SK-N-SH (cell line): ENCODE measurements at regions not wholly inside any gene's neighbourhood (a gene's known extent, or its start where the extent isn't known, plus 50 kb on each side); places are given as distances from the start of the nearest gene placed in this dataset.

Experiments
- CTCF ChIA-PET: fragments of 300-600, 350-600 bp; formaldehyde crosslinking; extraction: SDS; loops from one replicate; lab custom pipeline; 2021; lab: Yijun Ruan, JAX
- POLR2A ChIA-PET: fragments of 350-600 bp; sonication (Branson Sonifier 250); formaldehyde crosslinking; extraction: SDS; loops from one replicate; lab custom pipeline; 2020; ENCODE audit warnings: antibody characterized with exemption, inconsistent platforms; lab: Yijun Ruan, JAX
- DNase-seq: peaks from one replicate; pipeline ENCODE4 v3.0.0; 2012
- H2AFZ ChIP-seq: fragments of 200-600 bp; sonication (generic); 2 replicates; pipeline ENCODE4 v1.8.1; 2016; ENCODE audit warnings: antibody characterized with exemption, mild to moderate bottlenecking, low read depth
- H3F3A ChIP-seq: fragments of 200-600 bp; sonication (generic); replicated peaks from 2 replicates; pipeline ENCODE3; 2016; ENCODE audit warnings: antibody characterized with exemption, mild to moderate bottlenecking; ENCODE audit not compliant: insufficient read depth
- H3K27ac ChIP-seq, 2 experiments: fragments of 200-500 bp in 1 of 2; fragments of 200-600 bp in 1 of 2; sonication (Bioruptor generic) in 1 of 2; sonication (generic), shearing (Covaris generic) in 1 of 2; 2 replicates each; pipeline versions ENCODE4 v1.5.1 to v1.6.1; 2014 to 2016; ENCODE audit warnings: low read depth in 2 of 2, inconsistent platforms in 1 of 2, low read length in 1 of 2, mild to moderate bottlenecking in 1 of 2, mixed read lengths in 1 of 2
- H3K27me3 ChIP-seq: fragments of 200-600 bp; sonication (generic), shearing (Covaris generic); 2 replicates; pipeline ENCODE4 v1.6.1; 2016; ENCODE audit warnings: mixed run types; ENCODE audit not compliant: insufficient read depth
- H3K36me3 ChIP-seq, 2 experiments: fragments of 200-500 bp in 1 of 2; fragments of 200-600 bp in 1 of 2; sonication (Bioruptor generic) in 1 of 2; sonication (generic) in 1 of 2; replicated peaks in 1 of 2; 2 replicates each; pipeline versions ENCODE3 to v1.5.1; 2014 to 2016; ENCODE audit warnings: low read length in 1 of 2, mild to moderate bottlenecking in 1 of 2; ENCODE audit not compliant: insufficient read depth in 2 of 2, control insufficient read depth in 1 of 2
- H3K4me1 ChIP-seq, 2 experiments: fragments of 200-500 bp in 1 of 2; fragments of 200-600 bp in 1 of 2; sonication (Bioruptor generic) in 1 of 2; sonication (generic), shearing (Covaris generic) in 1 of 2; 2 replicates each; pipeline versions ENCODE4 v1.5.1 to v1.6.1; 2014 to 2016; ENCODE audit warnings: low read depth in 1 of 2, low read length in 1 of 2, mixed run types in 1 of 2; ENCODE audit not compliant: insufficient read depth in 2 of 2, control insufficient read depth in 1 of 2
- H3K4me2 ChIP-seq: fragments of 200-600 bp; sonication (generic), shearing (Covaris generic); 2 replicates; pipeline ENCODE4 v1.6.1; 2017; ENCODE audit warnings: mixed run types
- H3K4me3 ChIP-seq, 2 experiments: fragments of 200-500 bp in 1 of 2; fragments of 200-600 bp in 1 of 2; sonication (Bioruptor generic) in 1 of 2; sonication (generic), shearing (Covaris generic) in 1 of 2; 2 replicates each; pipeline versions ENCODE4 v1.5.1 to v1.8.1; 2014 to 2016; ENCODE audit warnings: low read depth in 2 of 2, inconsistent platforms in 1 of 2, low read length in 1 of 2, mild to moderate bottlenecking in 1 of 2, mixed read lengths in 1 of 2, moderate library complexity in 1 of 2
- H3K79me2 ChIP-seq: fragments of 200-600 bp; sonication (generic); 2 replicates; pipeline ENCODE4 v1.8.1; 2017; ENCODE audit warnings: mild to moderate bottlenecking; ENCODE audit not compliant: insufficient read depth
- H3K9ac ChIP-seq: fragments of 200-600 bp; sonication (generic); 2 replicates; pipeline ENCODE4 v1.6.1; 2017; ENCODE audit warnings: mixed run types
- H3K9me2 ChIP-seq: fragments of 200-600 bp; sonication (generic); 2 replicates; pipeline ENCODE4 v1.6.1; 2017; ENCODE audit warnings: mixed run types
- H3K9me3 ChIP-seq: fragments of 200-600 bp; sonication (generic); 2 replicates; pipeline ENCODE4 v1.6.1; 2017; ENCODE audit warnings: mixed run types, mild to moderate bottlenecking, moderate library complexity
- H4K20me1 ChIP-seq: fragments of 200-600 bp; sonication (generic); 2 replicates; pipeline ENCODE4 v1.6.1; 2017; ENCODE audit warnings: mild to moderate bottlenecking, mixed run types; ENCODE audit not compliant: insufficient read depth
- ELF1 ChIP-seq: IDR thresholded peaks from 2 replicates; pipeline ENCODE4 v1.4.0; 2012
- EP300 ChIP-seq, 2 experiments: IDR thresholded peaks; 2 replicates each; pipeline versions ENCODE4 v1.4.0 to v1.6.1; 2012; ENCODE audit warnings: borderline replicate concordance in 1 of 2, low read depth in 1 of 2, low read length in 1 of 2
- EZH2phosphoT487 ChIP-seq: fragments of 200-600 bp; sonication (generic); IDR thresholded peaks from 2 replicates; pipeline ENCODE4 v1.6.1; 2017; ENCODE audit warnings: low read depth, mixed run types, mild to moderate bottlenecking, antibody characterized with exemption, moderate library complexity, borderline replicate concordance
- FOXM1 ChIP-seq: IDR thresholded peaks from 2 replicates; pipeline ENCODE4 v1.4.0; 2012; ENCODE audit warnings: low read depth, mild to moderate bottlenecking
- GATA2 ChIP-seq: sonication (generic); formaldehyde crosslinking; IDR thresholded peaks from 2 replicates; pipeline ENCODE4 v1.5.0; 2020; ENCODE audit warnings: mild to moderate bottlenecking, missing genetic modification reagents
- MEF2A ChIP-seq: IDR thresholded peaks from 2 replicates; pipeline ENCODE4 v1.4.0; 2012; ENCODE audit warnings: low read depth, borderline replicate concordance
- POLR2AphosphoS5 ChIP-seq: IDR thresholded peaks from 2 replicates; pipeline ENCODE4 v1.6.1; 2012; ENCODE audit warnings: low read depth, low read length
- RAD21 ChIP-seq: IDR thresholded peaks from 2 replicates; pipeline ENCODE4 v1.6.1; 2012; ENCODE audit warnings: mild to moderate bottlenecking, low read length
- RXRA ChIP-seq: IDR thresholded peaks from 2 replicates; pipeline ENCODE4 v1.4.0; 2012; ENCODE audit warnings: low read depth, mild to moderate bottlenecking, borderline replicate concordance
- TCF12 ChIP-seq: IDR thresholded peaks from 2 replicates; pipeline ENCODE4 v1.4.0; 2012
- WGBS: methylation state at CpG from one replicate; pipeline ENCODE4 v1.1.6; 2017; ENCODE audit warnings: low lambda C conversion rate; 5-methylcytosine and 5-hydroxymethylcytosine counted together
- TF ChIP-seq, protein P1 (sequence below): IDR thresholded peaks from 2 replicates; pipeline ENCODE4 v1.4.0; 2012; ENCODE audit warnings: low read depth, borderline replicate concordance
- TF ChIP-seq, protein P2 (sequence below): fragments of 200-600 bp; sonication (generic); IDR thresholded peaks from 2 replicates; pipeline ENCODE4 v1.6.1; 2017; ENCODE audit warnings: antibody characterized with exemption, mild to moderate bottlenecking, moderate library complexity
- TF ChIP-seq, protein P3 (sequence below): IDR thresholded peaks from 2 replicates; pipeline ENCODE4 v1.6.1; 2012; ENCODE audit warnings: mild to moderate bottlenecking, low read depth, low read length, moderate library complexity
- TF ChIP-seq, protein P4 (sequence below): IDR thresholded peaks from 2 replicates; pipeline ENCODE4 v1.4.0; 2012; ENCODE audit warnings: low read depth

DNA sequence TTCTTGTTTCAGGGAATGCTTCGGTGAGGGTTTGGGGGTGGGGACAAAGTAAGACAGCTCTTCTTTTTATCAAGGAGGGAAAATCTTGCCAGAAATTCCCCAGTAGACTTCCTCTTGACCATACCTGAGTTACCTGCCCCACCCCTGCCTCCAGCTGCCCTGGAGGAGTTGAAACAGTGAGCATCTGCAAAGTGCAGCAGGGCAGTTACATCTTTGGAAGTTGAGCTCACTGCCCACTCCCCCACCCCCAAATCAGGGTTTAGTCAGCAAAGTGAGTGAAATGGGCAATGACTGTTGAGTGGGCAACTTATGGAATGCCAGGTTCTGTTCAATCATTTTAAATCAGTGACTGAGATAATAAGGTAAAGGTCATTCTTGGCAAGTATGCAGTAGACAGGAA lies 98.8 kb downstream of the BANF2 start:
- H3F3A ChIP-seq = no peaks in the 10 kb centered on the region
- DNase-seq = no peak
- ChIA-PET CTCF (no interaction called here), POLR2A (no interaction called here)
- H3K36me3 ChIP-seq = no peaks in the 10 kb centered on the region
- no peaks in the 10 kb centered on the region for H3K79me2 ChIP-seq
- H3K9me2 ChIP-seq = no peaks in the 10 kb centered on the region
- no peaks in the 10 kb centered on the region for H3K27me3 ChIP-seq
- H3K4me1 ChIP-seq = peaks cover 0 to 3% of the 10 kb centered on the region in 2 experiments; a peak in 1 of 4 replicates
- no peak overlapping the region for H3K9ac ChIP-seq
- WGBS = 45% methylated on average over 1 of the region's 1 CpG
- no peaks in the 10 kb centered on the region for H3K9me3 ChIP-seq
- TF ChIP-seq POLR2AphosphoS5 (no peak), EP300 (IDR thresholded peaks at IDR 0.05; ENCODE audit: borderline replicate concordance in 1 of 2, low read depth in 1 of 2, low read length in 1 of 2) (no peak), TCF12 (no peak), RXRA (no peak), EZH2phosphoT487 (no peak), RAD21 (no peak)
- TF ChIP-seq, protein P1, sequence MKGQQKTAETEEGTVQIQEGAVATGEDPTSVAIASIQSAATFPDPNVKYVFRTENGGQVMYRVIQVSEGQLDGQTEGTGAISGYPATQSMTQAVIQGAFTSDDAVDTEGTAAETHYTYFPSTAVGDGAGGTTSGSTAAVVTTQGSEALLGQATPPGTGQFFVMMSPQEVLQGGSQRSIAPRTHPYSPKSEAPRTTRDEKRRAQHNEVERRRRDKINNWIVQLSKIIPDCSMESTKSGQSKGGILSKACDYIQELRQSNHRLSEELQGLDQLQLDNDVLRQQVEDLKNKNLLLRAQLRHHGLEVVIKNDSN = no peak
- TF ChIP-seq, protein P2, sequence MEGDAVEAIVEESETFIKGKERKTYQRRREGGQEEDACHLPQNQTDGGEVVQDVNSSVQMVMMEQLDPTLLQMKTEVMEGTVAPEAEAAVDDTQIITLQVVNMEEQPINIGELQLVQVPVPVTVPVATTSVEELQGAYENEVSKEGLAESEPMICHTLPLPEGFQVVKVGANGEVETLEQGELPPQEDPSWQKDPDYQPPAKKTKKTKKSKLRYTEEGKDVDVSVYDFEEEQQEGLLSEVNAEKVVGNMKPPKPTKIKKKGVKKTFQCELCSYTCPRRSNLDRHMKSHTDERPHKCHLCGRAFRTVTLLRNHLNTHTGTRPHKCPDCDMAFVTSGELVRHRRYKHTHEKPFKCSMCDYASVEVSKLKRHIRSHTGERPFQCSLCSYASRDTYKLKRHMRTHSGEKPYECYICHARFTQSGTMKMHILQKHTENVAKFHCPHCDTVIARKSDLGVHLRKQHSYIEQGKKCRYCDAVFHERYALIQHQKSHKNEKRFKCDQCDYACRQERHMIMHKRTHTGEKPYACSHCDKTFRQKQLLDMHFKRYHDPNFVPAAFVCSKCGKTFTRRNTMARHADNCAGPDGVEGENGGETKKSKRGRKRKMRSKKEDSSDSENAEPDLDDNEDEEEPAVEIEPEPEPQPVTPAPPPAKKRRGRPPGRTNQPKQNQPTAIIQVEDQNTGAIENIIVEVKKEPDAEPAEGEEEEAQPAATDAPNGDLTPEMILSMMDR = no peak
- H2AFZ ChIP-seq = no peak overlapping the region
- no peak overlapping the region for H3K4me3 ChIP-seq
- H4K20me1 ChIP-seq = no peaks in the 10 kb centered on the region
- no peak overlapping the region for H3K27ac ChIP-seq
- no peak overlapping the region for H3K4me2 ChIP-seq

DNA sequence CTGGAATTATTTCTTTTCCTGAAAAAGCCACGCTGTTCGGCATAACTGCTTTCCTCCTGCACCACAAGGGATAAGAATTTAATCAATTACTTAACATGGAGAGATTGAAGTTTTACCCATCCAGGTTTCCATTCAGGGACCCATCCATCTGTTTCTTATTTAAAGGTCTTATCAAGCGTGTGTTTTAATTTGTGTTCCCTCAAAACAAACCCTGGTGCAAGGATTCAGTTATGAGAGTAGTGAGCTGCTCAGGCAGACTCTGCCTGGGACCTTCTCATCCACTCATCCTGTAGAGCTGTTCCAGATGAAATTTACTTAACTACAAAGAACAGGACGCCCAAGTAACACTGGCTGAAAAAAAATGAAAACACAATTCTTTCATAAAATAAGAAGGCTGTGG lies 97.8 kb downstream of the BANF2 start:
- H3K79me2 ChIP-seq = no peaks in the 10 kb centered on the region
- H3K27me3 ChIP-seq = no peaks in the 10 kb centered on the region
- no peak overlapping the region for H3K4me2 ChIP-seq
- POLR2A ChIA-PET = no interaction called here
- H3K9me2 ChIP-seq = no peaks in the 10 kb centered on the region
- peak; percentile 60 for DNase-seq
- WGBS = 22% methylated on average over 4 of the region's 4 CpGs
- no peaks in the 10 kb centered on the region for H3F3A ChIP-seq
- H3K9me3 ChIP-seq = no peaks in the 10 kb centered on the region
- no peak overlapping the region for H3K4me3 ChIP-seq
- H4K20me1 ChIP-seq = no peaks in the 10 kb centered on the region
- CTCF ChIA-PET = interaction anchor here (0.8 kb wide), 1 partner anchor 171 kb away, joined by 3 read pairs; the partner anchor contains the start of gene MGME1
- H3K27ac ChIP-seq = no peak overlapping the region
- TF ChIP-seq, protein P3, sequence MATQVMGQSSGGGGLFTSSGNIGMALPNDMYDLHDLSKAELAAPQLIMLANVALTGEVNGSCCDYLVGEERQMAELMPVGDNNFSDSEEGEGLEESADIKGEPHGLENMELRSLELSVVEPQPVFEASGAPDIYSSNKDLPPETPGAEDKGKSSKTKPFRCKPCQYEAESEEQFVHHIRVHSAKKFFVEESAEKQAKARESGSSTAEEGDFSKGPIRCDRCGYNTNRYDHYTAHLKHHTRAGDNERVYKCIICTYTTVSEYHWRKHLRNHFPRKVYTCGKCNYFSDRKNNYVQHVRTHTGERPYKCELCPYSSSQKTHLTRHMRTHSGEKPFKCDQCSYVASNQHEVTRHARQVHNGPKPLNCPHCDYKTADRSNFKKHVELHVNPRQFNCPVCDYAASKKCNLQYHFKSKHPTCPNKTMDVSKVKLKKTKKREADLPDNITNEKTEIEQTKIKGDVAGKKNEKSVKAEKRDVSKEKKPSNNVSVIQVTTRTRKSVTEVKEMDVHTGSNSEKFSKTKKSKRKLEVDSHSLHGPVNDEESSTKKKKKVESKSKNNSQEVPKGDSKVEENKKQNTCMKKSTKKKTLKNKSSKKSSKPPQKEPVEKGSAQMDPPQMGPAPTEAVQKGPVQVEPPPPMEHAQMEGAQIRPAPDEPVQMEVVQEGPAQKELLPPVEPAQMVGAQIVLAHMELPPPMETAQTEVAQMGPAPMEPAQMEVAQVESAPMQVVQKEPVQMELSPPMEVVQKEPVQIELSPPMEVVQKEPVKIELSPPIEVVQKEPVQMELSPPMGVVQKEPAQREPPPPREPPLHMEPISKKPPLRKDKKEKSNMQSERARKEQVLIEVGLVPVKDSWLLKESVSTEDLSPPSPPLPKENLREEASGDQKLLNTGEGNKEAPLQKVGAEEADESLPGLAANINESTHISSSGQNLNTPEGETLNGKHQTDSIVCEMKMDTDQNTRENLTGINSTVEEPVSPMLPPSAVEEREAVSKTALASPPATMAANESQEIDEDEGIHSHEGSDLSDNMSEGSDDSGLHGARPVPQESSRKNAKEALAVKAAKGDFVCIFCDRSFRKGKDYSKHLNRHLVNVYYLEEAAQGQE = no peak
- TF ChIP-seq, protein P4, sequence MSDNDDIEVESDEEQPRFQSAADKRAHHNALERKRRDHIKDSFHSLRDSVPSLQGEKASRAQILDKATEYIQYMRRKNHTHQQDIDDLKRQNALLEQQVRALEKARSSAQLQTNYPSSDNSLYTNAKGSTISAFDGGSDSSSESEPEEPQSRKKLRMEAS = no peak
- TF ChIP-seq MEF2A (no peak), FOXM1 (no peak), EP300 (IDR thresholded peaks at IDR 0.05; ENCODE audit: borderline replicate concordance in 1 of 2, low read depth in 1 of 2, low read length in 1 of 2) (peak in 1 of 2 experiments; percentile 16; a peak in 1 of 4 replicates), ELF1 (no peak), GATA2 (CRISPR knock-in tag) (0 out of 2 replicates have a peak, but pooled peaks have one; percentile 23)
- TF ChIP-seq, all 33 proteins: peak for 2
- Histone ChIP-seq H3K36me3 (no peaks in the 10 kb centered on the region), H3K9ac (no peak overlapping the region), H2AFZ (no peak overlapping the region), H3K4me1 (peaks cover 0 to 3% of the 10 kb centered on the region in 2 experiments; a peak in 1 of 4 replicates)
